ENCODE measurements at regions not wholly inside any gene's neighbourhood (a gene's known extent, or its start where the extent isn't known, plus 50 kb on each side); places are given as distances from the start of the nearest gene placed in this dataset.

DNA sequence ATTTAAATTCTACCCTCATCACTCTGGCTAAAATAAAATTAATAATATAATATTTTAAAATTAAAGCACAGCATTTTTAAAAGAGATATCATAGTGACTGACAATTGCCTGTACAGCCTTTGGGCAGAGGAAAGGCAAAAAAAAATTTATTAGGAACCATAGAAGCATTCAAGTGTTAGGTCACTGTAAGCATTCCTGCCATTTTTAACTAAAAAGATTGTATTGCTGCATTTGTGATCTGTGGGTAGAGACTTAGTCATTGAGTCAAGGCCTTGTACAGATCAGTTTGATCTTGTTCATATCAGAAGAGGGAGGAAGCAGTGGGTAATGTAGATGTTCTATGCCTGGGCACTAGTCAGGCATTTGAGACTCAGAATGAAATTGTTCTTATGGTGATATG lies 109.9 kb downstream of the LYPLAL1 start:
- peaks cover 3% of the 10 kb centered on the region in 2 donors for H3K9me3 Mint-ChIP-seq
- ATAC-seq (no peak), DNase-seq (no peak)
- Histone ChIP-seq H3K27me3 (ENCODE audit: control insufficient read depth, insufficient read depth, low read length) (no peaks in the 10 kb centered on the region), H3K4me3 (ENCODE audit: low read length) (no peak overlapping the region), H3K27ac (ENCODE audit: low read length) (no peak overlapping the region), H3K4me1 (ENCODE audit: control insufficient read depth, insufficient read depth, low read length) (no peaks in the 10 kb centered on the region), H3K9me3 (ENCODE audit: control insufficient read depth, insufficient read depth, low read length) (no peaks in the 10 kb centered on the region), H3K36me3 (ENCODE audit: control insufficient read depth, insufficient read depth, low read length) (no peaks in the 10 kb centered on the region)
- TF ChIP-seq, protein P1, sequence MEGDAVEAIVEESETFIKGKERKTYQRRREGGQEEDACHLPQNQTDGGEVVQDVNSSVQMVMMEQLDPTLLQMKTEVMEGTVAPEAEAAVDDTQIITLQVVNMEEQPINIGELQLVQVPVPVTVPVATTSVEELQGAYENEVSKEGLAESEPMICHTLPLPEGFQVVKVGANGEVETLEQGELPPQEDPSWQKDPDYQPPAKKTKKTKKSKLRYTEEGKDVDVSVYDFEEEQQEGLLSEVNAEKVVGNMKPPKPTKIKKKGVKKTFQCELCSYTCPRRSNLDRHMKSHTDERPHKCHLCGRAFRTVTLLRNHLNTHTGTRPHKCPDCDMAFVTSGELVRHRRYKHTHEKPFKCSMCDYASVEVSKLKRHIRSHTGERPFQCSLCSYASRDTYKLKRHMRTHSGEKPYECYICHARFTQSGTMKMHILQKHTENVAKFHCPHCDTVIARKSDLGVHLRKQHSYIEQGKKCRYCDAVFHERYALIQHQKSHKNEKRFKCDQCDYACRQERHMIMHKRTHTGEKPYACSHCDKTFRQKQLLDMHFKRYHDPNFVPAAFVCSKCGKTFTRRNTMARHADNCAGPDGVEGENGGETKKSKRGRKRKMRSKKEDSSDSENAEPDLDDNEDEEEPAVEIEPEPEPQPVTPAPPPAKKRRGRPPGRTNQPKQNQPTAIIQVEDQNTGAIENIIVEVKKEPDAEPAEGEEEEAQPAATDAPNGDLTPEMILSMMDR (IDR thresholded peaks at IDR 0.05): no peak
- H3K27me3 Mint-ChIP-seq (ENCODE audit: low read depth in 2 of 2): no peaks in the 10 kb centered on the region
- no peak overlapping the region for H3K27ac Mint-ChIP-seq
- intact Hi-C loops (cut with micrococcal nuclease): no loop called here
- no peak overlapping the region for H3K4me3 Mint-ChIP-seq
- no peaks in the 10 kb centered on the region for H3K4me1 Mint-ChIP-seq
- no peaks in the 10 kb centered on the region for H3K36me3 Mint-ChIP-seq

DNA sequence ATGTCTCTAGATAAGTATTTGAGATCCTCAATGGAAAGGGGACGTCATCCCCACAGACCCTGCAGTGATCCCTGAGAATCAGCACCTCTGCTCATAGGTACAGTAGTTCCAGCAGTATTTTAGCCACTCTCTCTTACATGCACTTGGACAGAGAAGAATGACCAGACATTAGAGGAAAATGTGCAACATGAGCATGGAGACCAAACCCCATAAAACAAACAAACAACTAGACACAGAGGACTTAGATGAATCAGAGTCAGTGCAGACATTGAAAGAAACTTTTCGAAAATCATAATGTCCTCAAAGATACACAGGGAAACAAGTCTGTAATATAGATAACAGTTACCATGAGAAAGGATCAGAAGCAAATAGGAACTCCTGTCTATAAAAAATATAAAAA lies 108.2 kb downstream of the LYPLAL1 start:
- TF ChIP-seq, protein P1 (IDR thresholded peaks at IDR 0.05): no peak
- ATAC-seq (no peak), DNase-seq (no peak)
- Mint-ChIP-seq H3K27me3 (ENCODE audit: low read depth in 2 of 2) (no peaks in the 10 kb centered on the region), H3K4me3 (no peak overlapping the region), H3K4me1 (no peaks in the 10 kb centered on the region), H3K36me3 (no peaks in the 10 kb centered on the region), H3K27ac (no peak overlapping the region), H3K9me3 (peaks cover 0 to 3% of the 10 kb centered on the region in 2 donors)
- Histone ChIP-seq H3K4me3 (ENCODE audit: low read length) (no peak overlapping the region), H3K36me3 (ENCODE audit: control insufficient read depth, insufficient read depth, low read length) (no peaks in the 10 kb centered on the region), H3K4me1 (ENCODE audit: control insufficient read depth, insufficient read depth, low read length) (no peaks in the 10 kb centered on the region), H3K27ac (ENCODE audit: low read length) (no peak overlapping the region), H3K27me3 (ENCODE audit: control insufficient read depth, insufficient read depth, low read length) (no peaks in the 10 kb centered on the region), H3K9me3 (ENCODE audit: control insufficient read depth, insufficient read depth, low read length) (no peaks in the 10 kb centered on the region)
- 73% methylated on average over 1 of the region's 2 CpGs for WGBS (ENCODE audit: insufficient coverage)
- intact Hi-C loops (cut with micrococcal nuclease): no loop called here

DNA sequence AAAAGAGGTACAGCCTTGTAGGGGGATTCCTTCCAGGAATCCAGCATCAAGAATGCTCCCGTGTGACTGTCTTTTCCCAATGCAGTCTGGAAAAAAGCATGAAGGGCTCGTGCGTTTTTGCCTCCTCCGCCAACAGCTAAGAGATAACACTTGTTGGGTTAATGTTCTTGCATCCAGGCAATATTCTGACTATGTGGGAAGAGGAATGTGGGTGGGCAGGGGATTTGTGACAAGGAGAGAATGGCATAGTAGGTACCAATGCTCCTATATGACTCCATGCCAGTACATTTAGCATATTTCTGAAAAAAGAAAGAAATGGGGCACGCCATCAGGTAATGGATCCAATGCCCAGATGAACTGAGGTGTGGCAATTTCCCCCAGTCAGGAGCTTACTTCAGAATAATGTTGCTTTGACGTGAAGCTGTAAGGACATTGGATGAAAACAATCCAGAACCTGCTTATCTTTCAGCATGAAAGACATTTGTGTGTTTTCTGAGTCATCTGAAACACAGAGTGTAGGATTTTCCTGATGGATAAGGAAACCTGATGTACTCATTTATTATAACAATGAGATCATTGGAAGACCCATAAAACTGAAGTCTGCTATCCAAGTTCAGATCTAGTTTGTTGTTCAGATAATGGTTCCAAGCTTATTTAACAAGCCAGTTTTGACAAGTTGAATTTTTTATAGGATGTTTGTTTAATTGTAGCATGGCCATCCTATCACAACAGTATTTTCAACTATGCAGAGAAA lies 105.5 kb downstream of the LYPLAL1 start:
- H3K9me3 ChIP-seq (ENCODE audit: control insufficient read depth, insufficient read depth, low read length): no peaks in the 10 kb centered on the region
- no peaks in the 10 kb centered on the region for H3K4me1 ChIP-seq (ENCODE audit: control insufficient read depth, insufficient read depth, low read length)
- no peaks in the 10 kb centered on the region for H3K36me3 Mint-ChIP-seq
- H3K4me1 Mint-ChIP-seq: no peaks in the 10 kb centered on the region
- H3K27ac ChIP-seq (ENCODE audit: low read length): no peak overlapping the region
- ATAC-seq (no peak), DNase-seq (no peak)
- H3K27ac Mint-ChIP-seq: no peak overlapping the region
- 94% methylated on average over 6 of the region's 6 CpGs for WGBS (ENCODE audit: insufficient coverage)
- H3K9me3 Mint-ChIP-seq: peaks cover 2 to 3% of the 10 kb centered on the region in 2 donors
- H3K4me3 ChIP-seq (ENCODE audit: low read length): no peak overlapping the region
- H3K27me3 ChIP-seq (ENCODE audit: control insufficient read depth, insufficient read depth, low read length): no peaks in the 10 kb centered on the region
- intact Hi-C loops (cut with micrococcal nuclease): no loop called here
- TF ChIP-seq, protein P1 (IDR thresholded peaks at IDR 0.05): no peak
- no peak overlapping the region for H3K4me3 Mint-ChIP-seq
- H3K36me3 ChIP-seq (ENCODE audit: control insufficient read depth, insufficient read depth, low read length): no peaks in the 10 kb centered on the region
- H3K27me3 Mint-ChIP-seq (ENCODE audit: low read depth in 2 of 2): no peaks in the 10 kb centered on the region

DNA sequence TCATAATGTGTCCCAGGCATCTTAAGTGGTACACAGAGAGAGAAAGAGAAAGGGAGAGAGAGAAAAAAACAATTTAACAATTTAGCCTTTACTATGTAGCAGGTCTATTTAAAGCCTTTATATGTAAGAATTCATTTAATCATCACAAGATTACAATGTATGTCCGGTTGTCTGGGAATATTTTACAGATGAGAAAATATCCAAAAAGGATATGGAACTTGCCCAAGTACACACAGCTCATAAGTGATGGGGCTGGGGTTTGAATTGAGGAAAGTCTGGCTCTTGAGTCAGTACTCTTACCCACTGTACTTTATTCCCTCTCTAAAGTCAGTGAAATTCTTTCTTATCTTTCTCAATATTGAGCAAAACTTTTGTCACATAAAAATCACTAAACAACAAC lies 104.6 kb downstream of the LYPLAL1 start:
- H3K4me1 Mint-ChIP-seq: no peaks in the 10 kb centered on the region
- Histone ChIP-seq H3K4me1 (ENCODE audit: control insufficient read depth, insufficient read depth, low read length) (no peaks in the 10 kb centered on the region), H3K27ac (ENCODE audit: low read length) (no peak overlapping the region), H3K4me3 (ENCODE audit: low read length) (no peak overlapping the region), H3K9me3 (ENCODE audit: control insufficient read depth, insufficient read depth, low read length) (no peaks in the 10 kb centered on the region), H3K27me3 (ENCODE audit: control insufficient read depth, insufficient read depth, low read length) (no peaks in the 10 kb centered on the region), H3K36me3 (ENCODE audit: control insufficient read depth, insufficient read depth, low read length) (no peaks in the 10 kb centered on the region)
- H3K27ac Mint-ChIP-seq: no peak overlapping the region
- WGBS (ENCODE audit: insufficient coverage): no CpG with 5 or more reads among the region's 1 CpG
- no peaks in the 10 kb centered on the region for H3K36me3 Mint-ChIP-seq
- ATAC-seq (no peak), DNase-seq (no peak)
- TF ChIP-seq, protein P1 (IDR thresholded peaks at IDR 0.05): no peak
- peaks cover 2 to 3% of the 10 kb centered on the region in 2 donors for H3K9me3 Mint-ChIP-seq
- intact Hi-C loops (cut with micrococcal nuclease): no loop called here
- H3K27me3 Mint-ChIP-seq (ENCODE audit: low read depth in 2 of 2): no peaks in the 10 kb centered on the region
- H3K4me3 Mint-ChIP-seq: no peak overlapping the region

Data from natural killer cell (primary cell).